Peyer's patch (tissue), 4 donors: ENCODE measurements at regions not wholly inside any gene's neighbourhood (a gene's known extent, or its start where the extent isn't known, plus 50 kb on each side); places are given as distances from the start of the nearest gene placed in this dataset.

Source experiments
- CTCF ChIP-seq, 6 experiments: fragments of 450-650 bp in 4 of 6; fragments of 200-600 bp in 2 of 6; sonication (generic) in 1 of 6; IDR thresholded peaks; one replicate each; pipeline ENCODE4 v1.5.1; 2017 to 2019; ENCODE audit warnings: antibody characterized with exemption in 6 of 6, mild to moderate bottlenecking in 3 of 6, moderate library complexity in 1 of 6
- POLR2A ChIP-seq, 2 donors: fragments of 450-650 bp; IDR thresholded peaks; one replicate each; pipeline ENCODE4 v1.5.1; 2017; ENCODE audit warnings: antibody characterized with exemption in 2 of 2, mild to moderate bottlenecking in 2 of 2, moderate library complexity in 2 of 2

- no peak for TF ChIP-seq CTCF (IDR thresholded peaks at IDR 0.05)
- no peak for TF ChIP-seq POLR2A (IDR thresholded peaks at IDR 0.05)
Observed at GRCh38 chr13:109481040-109481439, 305.3 kb downstream of the IRS2 start.
